ENCODE measurements at regions not wholly inside any gene's neighbourhood (a gene's known extent, or its start where the extent isn't known, plus 50 kb on each side); places are given as distances from the start of the nearest gene placed in this dataset.
A peak's percentile ranks its signal among the peaks of the same experiment; 100 is the strongest.
"Not testable (repeated sequence)": the region's sequence is repeated elsewhere in the genome, so short reads cannot be mapped to it uniquely, and the experiment has no call there.

DNA sequence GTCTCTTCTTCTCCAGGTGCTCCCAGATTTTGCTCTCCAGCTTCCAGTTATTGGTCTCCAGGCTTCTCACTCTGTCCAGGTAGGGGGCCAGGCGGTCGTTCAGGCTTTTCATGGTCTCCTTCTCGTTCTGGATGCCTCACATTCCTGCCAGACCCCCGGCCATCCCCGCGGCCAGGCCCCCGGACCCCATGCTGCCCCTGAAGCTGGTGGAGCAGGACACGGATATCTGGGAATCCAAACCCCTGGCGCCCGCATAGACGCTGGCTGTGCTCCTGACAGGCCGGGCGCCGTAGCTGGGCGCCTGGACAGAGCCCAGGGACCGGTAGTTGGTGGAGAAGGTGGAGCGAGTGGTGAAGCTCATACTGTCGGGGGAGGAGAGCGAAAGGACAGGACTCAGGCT lies 534.4 kb upstream of the TLE4 start:
- no peak for DNase-seq

DNA sequence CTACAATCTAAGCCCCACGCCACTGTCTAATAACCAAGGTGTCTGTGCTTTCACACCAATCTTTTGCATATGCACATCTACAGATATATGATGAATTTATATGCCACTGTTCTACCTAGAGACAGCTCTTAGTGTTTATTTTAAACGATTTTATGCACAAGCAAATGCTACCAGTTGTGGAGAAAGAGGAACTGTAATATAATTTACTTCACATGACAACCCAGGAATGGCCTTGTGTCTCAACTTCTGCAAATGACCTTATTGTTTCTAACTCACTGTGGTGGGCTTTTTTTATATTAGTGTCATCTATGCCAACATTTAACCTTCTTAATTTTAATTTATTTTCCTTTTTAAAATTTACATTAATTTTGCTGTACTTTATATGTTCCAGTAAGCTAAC lies 531.1 kb upstream of the TLE4 start:
- DNase-seq, result no peak

DNA sequence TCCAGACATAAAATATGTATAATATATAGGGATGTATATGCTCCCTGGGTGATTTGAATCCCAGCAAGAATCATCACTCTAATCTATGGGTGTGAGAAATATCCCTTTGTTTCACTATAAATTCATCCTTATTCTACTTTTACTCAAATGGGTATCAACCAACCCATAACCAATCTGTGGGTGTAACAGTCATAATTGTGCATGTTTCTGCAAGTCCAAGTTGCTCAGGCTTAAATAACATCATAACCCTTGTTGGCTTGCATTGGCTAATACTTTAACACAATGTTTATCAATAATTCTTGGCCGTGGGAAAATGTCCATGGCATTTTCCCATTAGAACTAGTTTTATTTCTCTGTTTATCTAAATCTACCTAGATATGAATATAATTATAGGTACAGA lies 530.5 kb upstream of the TLE4 start:
- no peak for DNase-seq

DNA sequence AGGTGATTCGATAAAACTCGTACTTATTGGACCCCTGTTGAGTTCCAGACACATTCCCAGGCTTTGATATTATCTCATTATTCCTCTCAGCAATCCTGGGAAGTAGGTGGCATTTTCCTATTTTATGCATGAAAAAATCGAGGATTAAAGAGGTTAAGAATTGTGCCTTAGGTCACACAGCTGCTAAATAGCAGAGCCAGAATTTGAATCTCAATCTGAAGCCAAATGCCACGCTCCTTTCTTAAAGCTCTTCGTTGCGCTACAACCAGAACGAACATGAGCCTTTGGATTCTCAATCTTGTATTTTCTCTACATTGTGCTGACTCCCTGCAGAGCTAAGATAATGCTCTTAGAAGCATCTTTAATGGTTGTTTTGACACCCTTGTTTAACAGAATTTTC lies 527.8 kb upstream of the TLE4 start:
- DNase-seq, result no peak

DNA sequence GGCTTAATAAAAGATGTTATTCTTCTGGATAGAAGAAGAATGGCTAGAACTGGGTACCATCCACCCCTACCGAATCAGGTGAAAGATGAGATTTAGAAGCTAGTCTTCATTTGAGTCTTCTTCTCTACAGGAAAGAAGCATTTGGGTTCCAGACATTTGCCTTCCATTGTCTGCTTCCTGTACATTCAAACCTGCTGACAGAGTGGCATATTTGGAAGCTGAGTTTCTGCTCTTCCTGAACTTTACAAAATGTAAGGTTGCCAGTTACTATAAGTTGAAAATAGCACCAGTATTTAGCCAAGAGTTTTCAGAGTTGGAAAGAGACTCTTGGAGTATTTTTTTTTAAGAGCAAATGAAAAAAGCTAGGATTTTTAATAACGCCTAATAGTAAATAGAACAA lies 525.4 kb upstream of the TLE4 start:
- no peak for DNase-seq

DNA sequence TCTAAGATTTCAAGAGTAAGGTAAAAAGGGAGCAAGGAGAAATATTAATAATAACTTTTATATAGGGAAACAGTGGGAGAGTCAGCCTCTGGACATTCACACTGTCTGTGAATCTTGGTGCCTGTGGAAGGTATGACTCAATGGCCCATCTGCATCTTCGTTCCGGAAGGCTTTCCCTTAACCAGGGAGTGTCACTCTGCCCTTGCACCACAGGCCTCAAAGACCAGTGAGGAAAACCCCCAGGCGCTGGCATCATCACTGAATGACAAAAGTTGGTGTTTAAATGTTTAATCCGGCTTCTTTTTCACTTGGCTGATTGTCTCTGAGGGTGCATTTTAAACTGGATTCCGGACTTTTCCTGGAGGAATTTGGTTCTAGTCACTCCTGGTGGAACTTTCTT lies 522.4 kb upstream of the TLE4 start:
- peak; percentile 16 for DNase-seq

DNA sequence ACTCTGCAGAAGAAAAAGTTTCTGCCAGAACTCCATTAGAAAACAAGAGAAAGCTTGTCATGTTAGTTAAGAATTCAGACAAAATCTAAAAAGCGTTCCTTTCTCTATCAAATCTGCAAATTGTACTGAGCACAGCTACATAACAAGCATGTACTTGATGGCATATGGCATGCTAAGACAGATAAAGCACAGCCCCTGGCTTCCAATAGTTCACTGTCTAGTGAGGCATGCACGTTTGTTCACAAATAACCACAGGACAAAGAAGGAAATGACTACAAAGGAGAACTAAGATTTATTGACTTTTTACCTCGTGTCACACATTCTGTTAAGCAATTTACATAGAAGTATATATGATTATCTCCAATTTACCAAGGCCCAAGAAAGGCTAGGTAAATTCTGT lies 518.2 kb upstream of the TLE4 start:
- DNase-seq, result peak; percentile 8

DNA sequence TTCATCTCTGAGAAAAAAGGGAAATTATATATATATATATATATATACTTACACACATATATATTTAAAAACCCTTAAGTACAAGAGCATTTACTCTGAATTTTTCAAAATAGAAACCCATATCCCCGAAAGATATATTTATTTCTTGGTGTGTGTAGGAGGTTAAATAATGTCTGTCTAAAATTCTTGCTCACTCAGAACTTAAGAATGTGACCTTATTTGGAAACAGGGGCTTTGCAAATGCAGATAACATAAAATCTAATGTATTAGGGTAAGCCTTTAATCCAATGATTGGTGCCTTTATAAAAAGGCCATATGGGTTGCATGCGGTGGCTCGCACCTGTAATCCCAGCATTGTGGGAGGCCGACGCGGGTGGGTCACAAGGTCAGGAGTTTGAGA lies 517.3 kb upstream of the TLE4 start:
- peak; percentile 53 for DNase-seq

DNA sequence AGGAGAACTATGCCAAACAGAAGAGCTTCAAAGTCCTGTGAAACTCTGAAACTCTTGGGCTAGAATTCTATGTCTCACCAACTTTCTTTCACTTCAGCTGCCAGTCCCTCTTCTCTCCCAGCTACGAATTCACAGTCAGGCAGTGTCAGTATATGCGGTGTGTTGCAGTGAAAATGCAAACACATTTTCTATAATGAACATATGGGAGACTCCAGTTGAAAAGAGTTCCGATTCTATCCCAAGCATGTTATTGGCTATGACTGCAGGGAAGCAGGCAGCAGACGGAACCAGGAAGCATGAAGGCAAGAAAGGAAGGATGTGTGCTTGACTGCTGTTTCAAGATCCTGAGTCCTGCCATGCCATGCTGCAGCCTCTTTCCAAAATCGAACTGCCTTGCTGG lies 515.7 kb upstream of the TLE4 start:
- DNase-seq, result no peak

DNA sequence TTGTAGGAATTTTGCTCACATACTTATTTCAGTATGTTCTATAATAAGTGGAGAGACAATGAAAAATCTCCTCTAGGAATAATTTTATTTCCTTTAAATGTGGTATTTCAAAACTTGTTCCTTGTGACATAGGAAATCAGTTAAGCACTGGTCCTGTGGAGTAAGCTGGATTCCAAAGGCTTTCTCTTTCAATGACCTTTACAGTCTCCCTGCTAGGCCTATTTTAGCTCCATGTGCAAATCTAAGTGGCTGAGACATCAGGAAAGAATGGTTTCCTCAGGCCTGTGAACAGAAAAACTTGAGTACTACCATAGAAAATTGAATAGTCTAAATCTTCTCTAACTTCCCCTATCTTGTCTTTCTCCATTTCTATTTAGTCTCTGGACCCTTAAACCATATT lies 514.2 kb upstream of the TLE4 start:
- no peak for DNase-seq

DNA sequence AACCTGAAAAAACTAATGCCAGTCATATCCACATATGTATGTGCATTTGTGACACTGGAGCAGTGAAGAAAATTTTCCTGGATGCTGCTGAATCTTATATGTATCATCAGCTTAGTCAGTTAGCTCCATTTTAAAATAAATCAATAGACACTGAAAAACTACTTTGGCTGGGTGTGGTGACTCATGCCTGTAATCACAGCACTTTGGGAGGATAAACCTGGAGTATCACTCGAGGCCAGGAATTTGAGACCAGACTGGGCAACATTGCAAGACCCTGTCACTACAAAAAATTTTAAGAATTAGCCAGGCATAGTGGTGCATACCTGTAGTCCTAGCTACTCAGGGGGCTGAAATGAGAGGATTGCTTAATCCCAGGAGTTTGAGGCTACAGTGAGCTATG lies 511.0 kb upstream of the TLE4 start:
- DNase-seq, result peak; percentile 43

DNA sequence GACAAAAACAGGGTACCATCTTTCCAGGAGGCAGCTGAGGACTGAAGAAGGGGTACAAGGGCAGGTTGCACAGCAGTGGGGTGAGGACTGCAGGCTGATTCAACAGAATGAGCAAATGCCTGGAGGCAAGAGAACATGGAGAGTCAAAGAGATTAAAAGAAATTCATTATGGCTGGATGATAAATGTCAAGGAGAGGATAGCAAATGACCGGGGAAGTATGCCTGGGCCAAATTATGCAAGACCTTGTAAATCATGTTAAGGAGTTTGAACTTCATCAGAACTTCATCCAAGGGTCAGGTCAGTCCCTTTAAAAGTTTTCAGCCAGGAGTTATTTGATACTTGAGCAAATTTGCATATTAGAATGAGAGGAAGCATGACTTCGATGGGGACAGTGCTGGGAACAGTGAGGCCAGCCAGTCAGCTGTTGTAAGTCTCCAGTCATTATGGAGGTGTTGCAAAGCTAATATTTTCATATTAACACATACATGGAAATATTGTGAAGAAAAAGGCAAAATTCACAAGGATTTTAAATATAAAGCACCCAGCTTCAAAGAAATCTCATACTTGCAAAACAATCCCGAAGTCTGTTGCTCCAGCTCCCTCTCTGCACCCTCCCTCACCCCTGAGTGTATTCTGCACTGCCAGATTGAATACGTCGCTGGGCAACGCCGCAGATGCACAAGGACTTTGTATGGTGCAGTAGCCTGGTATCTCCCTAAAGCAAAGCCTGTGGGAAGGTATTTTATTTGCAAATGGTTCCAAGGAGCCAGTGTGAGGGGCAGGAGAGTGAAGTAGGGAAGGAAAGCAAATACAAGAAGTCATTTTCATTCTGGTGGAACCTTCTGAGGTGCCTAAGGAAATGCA lies 509.8 kb upstream of the TLE4 start:
- peak; percentile 41 for DNase-seq

DNA sequence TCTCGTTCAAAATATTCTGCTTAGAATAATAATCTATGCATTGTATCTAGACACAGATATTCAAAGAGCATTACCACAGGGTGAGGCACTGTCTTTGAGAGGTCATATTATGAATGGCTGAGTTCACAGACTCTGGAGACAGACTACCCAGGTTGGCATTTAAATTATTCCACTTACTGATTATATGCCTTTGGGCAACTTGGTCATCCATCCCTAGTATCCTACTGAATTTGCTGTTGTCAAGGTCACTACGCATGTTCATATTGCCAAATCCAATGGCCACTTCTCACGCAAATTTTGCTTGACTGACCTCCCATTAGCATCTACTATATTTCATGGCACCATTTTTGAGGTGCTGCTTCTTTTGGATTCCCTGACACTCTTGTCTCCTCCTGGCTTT lies 498.6 kb upstream of the TLE4 start:
- DNase-seq, result no peak

DNA sequence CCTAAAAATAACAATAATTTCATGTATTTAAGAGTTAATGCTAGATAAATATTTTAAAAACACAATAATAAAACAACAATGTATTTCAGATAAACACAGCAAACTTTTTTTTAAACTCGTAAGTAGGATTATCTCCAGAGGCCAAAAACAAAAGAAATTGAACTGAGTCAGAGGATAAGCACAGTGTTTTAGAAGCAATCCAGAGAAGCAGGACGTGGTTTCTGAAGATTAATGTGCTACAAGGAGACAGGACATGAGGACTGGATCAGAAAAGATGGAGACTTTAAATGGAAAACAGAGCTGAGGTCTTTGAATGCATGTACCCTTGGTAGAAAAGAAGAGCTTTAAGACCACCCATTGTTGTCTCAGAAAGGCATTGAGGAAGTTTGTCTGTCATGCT lies 491.2 kb upstream of the TLE4 start:
- DNase-seq, result peak; percentile 34

DNA sequence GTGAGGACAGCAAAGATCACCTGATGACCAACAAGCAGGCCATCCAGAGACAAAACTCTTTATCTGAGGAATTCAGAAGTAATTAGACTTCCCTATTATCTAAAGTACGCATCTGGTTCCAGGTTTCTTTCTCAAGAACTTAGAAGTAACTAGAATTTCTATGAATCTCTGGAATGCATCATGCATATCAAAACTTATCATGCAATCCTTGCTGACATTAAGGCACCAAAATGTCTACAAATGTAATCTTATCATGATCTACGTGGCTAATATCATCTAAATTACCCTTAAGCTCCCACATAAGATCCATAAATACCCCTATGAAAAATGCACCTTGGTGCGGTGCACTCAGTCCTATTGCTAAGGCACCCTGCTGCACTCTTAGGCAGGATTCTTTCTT lies 488.1 kb upstream of the TLE4 start:
- no peak for DNase-seq

DNA sequence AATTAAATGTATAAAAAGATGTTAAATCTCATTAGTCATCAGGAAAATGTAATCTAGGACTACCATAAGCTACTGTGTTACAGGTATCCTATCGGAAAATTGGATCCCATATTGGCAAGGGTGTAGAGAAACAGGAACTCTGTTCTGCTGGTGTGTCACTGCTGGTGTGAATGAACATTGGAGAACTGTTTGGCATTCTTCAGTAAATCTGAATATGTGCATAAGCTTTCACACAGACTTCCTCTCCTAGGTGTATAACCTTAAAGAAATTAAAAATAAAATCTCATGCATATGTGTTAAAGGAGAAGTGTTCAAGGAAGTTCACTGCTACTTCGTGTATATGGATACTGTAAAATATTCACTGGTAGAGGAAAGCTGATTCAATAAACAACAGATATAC lies 484.6 kb upstream of the TLE4 start:
- DNase-seq, result no peak

DNA sequence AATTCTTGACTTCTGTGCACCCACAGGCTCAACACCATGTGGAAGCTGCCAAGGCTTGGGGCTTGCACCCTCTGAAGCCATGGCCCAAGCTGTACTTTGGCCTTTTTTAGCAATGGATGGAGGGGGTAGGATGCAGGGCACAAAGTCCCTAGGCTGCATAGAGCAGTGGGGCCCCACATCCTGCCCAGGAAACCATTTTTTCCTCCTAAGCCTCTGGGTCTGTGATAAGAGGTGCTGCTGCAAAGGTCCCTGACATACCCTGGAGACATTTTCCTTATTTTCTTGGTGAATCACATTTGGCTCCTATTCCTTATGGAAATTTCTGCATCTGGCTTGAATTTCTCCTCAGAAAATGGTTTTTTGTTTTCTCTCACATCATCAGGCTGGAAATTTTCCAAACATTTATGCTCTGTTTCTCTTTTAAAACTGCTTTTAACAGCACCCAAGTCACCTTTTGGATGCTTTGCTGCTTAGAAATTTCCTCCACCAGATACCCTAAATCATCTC lies 482.7 kb upstream of the TLE4 start:
- no peak for DNase-seq

DNA sequence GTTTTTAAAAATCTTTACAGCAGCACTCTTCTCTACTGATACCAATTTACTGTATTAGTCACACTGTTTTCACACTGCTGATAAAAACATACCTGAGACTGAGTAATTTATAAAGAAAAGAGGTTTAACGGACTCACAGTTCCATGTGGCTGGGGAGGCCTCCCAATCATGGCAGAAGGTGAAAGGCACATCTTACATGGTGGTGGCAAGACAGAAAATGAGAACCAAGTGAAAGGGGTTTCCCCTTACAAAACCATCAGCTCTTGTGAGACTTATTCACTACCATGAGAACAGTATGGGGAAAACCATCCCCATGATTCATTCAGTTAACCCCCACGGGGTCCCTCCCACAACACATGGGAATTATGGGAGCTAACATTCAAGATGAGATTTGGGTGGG lies 481.9 kb upstream of the TLE4 start:
- not testable (repeated sequence) for DNase-seq

DNA sequence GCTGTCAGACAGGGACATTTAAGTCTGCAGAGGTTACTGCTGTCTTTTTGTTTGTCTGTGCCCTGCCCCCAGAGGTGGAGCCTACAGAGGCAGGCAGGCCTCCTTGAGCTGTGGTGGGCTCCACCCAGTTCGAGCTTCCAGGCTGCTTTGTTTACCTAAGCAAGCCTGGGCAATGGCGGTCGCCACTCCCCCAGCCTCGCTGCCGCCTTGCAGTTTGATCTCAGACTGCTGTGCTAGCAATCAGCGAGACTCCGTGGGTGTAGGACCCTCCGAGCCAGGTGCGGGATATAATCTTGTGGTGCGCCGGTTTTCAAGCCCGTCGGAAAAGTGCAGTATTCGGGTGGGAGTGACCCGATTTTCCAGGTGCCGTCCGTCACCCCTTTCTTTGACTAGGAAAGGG lies 468.5 kb upstream of the TLE4 start:
- DNase-seq, result not testable (repeated sequence)

DNA sequence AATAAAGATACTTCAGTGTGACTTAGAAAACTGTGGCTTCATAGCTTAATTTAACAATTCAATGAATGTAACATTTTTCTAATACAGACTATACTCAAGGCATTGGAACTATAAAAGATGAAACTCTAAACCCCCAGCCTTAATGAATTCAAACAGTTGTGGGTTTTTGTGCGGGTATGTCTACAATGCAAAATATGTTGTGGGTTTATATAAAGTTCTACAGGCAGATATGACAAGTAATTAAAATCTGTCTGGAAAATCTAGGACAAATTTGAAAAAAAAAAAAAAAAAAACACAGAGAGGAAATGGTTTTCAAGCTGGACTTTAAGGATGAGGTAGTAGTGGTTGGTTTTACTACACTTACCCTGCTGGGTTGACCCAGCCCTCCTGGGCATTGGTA lies 467.5 kb upstream of the TLE4 start:
- DNase-seq, result peak; percentile 12

DNA sequence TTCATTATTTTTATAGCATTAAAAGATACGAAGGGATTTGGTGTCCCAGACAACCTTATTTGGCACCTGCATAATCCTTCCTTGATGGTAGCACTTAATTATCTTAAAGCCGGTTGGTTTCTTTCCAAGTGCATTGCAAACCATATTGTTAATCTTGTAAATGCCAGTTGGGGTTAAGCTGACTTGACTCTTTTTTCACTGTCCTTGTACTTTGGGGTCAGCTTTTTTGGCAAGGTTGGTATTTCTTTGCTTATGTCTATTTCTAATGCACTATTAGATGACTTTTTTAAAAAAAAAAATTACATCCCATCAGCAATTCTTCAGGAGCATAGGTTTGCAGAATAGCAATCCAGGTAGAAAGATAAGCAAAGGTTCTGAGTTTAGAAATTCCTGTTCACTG lies 466.8 kb upstream of the TLE4 start:
- DNase-seq, result no peak

DNA sequence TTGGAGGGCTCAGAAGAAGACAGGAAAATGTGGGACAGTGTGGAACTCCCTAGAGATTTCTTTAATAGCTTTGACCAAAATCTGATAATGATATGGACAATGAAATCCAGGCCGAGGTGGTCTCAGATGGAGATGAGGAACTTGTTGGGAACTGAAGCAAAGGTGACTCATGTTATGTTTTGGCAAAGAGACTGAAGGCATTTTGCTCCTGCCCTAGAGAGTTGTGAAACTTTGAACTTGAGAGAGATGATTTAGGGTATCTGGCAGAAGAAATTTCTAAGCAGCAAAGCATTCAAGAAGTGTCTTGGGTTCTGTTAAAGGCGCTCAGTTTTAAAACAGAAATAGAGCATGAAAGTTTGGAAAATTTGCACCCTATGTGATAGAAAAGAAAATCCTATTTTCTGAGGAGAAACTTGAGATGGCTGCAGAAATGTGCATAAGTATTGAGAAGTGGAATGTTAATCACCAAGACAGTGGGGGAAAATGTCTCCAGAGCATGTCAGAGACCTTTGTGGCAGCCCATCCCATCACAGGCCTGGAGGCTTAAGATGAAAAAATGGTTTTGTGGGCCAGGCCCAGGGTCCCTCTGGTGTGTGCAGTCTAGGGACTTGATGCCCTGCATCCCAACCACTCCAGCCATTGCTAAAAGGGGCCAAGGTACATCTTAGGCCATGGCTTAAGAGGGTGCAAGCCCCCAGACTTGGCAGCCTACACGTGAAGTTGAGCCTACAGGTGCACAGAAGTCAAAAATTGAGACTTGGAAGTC lies 463.7 kb upstream of the TLE4 start:
- DNase-seq, result no peak

DNA sequence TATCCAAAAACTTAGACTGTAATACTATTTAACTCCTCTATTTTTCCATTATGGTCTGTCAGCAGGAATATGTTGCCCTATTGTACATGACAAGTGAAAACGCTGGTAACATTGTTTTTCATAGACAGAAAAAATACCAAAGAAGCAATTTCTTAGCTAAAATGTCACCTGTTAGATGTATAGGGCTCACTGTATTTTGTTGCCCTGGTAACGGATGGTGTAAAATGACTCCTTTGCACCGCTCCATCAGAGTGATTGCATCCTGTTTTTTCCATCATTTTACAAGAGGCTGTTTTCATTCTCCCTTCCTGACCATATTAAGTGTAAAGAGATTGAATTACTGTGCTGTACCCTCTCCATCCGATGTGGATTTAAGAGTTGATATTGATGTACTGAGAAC lies 460.1 kb upstream of the TLE4 start:
- DNase-seq, result no peak

DNA sequence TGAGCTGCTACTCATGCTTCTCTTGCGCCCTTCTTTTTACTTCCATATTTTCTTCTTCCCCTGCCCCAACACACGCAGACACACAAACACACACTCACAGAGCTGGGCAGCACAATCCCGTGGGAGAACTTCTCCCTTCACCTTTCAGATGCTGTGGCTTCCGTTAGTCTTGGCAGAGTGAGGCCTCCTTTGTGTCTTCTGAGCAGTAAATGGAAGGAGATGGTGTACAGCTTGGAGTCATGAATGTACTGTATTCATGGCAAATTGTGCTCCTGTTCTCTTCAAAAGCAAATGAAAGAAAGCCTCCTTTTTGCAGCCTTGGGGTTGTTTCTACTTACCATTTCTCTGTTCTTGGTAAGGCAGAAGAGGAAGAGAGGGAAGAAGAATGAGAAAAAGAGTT lies 456.6 kb upstream of the TLE4 start:
- no peak for DNase-seq

All from EL (cell line).